ENCODE measurements at regions not wholly inside any gene's neighbourhood (a gene's known extent, or its start where the extent isn't known, plus 50 kb on each side); places are given as distances from the start of the nearest gene placed in this dataset.

DNA sequence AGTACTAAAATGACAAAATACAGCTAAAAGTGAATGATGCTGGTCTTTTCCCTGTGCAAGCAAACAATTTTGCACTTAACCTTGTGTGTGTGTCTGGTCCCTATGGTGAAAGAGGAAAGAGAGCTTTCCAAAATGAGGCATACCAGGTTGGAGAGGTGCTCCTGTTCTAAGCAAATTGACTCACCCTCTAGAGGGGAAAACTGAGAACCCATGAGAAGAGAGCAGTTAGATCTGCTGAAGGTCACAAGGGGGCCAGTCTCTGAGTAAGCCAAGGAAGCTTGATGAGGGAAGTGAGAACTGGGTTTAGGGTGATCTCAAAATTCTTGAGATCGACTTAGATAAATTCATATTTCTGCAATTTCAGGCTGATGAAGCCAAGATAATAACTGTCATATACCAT is 157.5 kb upstream of the TBX18 start:
- TF ChIP-seq POLR2AphosphoS5 (IDR thresholded peaks at IDR 0.05; ENCODE audit: low read depth, low read length) (no peak), POLR2A (IDR thresholded peaks at IDR 0.05; ENCODE audit: low read depth, low read length) (no peak), TAF1 (IDR thresholded peaks at IDR 0.05; ENCODE audit: borderline replicate concordance, low read depth, low read length) (no peak)

All from GM12892 (cell line).